GM20000 (cell line): ENCODE measurements at regions not wholly inside any gene's neighbourhood (a gene's known extent, or its start where the extent isn't known, plus 50 kb on each side); places are given as distances from the start of the nearest gene placed in this dataset.
"Not testable (repeated sequence)": the region's sequence is repeated elsewhere in the genome, so short reads cannot be mapped to it uniquely, and the experiment has no call there.

ENCODE experiments used
- DNase-seq: peaks from one replicate; pipeline ENCODE4 v3.0.0; 2012; ENCODE audit warnings: low spot score

GRCh38 chr2:87595017-87595416, 152.9 kb upstream of the PLGLB2 start:
- DNase-seq: not testable (repeated sequence)

GRCh38 chr2:87600961-87601360, 146.9 kb upstream of the PLGLB2 start:
- DNase-seq: not testable (repeated sequence)

GRCh38 chr2:87602118-87602517, 145.8 kb upstream of the PLGLB2 start:
- not testable (repeated sequence) for DNase-seq

- DNase-seq: not testable (repeated sequence)
These were observed 145.2 kb upstream of the PLGLB2 start for GRCh38 chr2:87602728-87603127.

- not testable (repeated sequence) for DNase-seq
These were observed 144.2 kb upstream of the PLGLB2 start for GRCh38 chr2:87603418-87604278.

- not testable (repeated sequence) for DNase-seq
These were observed 143.5 kb upstream of the PLGLB2 start for GRCh38 chr2:87604279-87604818.

- DNase-seq: not testable (repeated sequence)
These were observed 142.9 kb upstream of the PLGLB2 start for GRCh38 chr2:87604980-87605379.

GRCh38 chr2:87608377-87609166, 139.3 kb upstream of the PLGLB2 start:
- not testable (repeated sequence) for DNase-seq

GRCh38 chr2:87610974-87611373, 136.9 kb upstream of the PLGLB2 start:
- not testable (repeated sequence) for DNase-seq

GRCh38 chr2:87611416-87611815, 136.5 kb upstream of the PLGLB2 start:
- not testable (repeated sequence) for DNase-seq

GRCh38 chr2:87611956-87612355, 135.9 kb upstream of the PLGLB2 start:
- not testable (repeated sequence) for DNase-seq

- DNase-seq: not testable (repeated sequence)
These were observed 133.0 kb upstream of the PLGLB2 start for GRCh38 chr2:87614829-87615434.

- DNase-seq: not testable (repeated sequence)
These were observed 128.8 kb upstream of the PLGLB2 start for GRCh38 chr2:87619121-87619520.

GRCh38 chr2:87621139-87621538, 126.7 kb upstream of the PLGLB2 start:
- not testable (repeated sequence) for DNase-seq

GRCh38 chr2:87622720-87623119, 125.2 kb upstream of the PLGLB2 start:
- DNase-seq: not testable (repeated sequence)

- DNase-seq: not testable (repeated sequence)
These were observed 118.1 kb upstream of the PLGLB2 start for GRCh38 chr2:87629491-87630458.

- DNase-seq: not testable (repeated sequence)
These were observed 117.0 kb upstream of the PLGLB2 start for GRCh38 chr2:87630892-87631291.

- DNase-seq: not testable (repeated sequence)
These were observed 116.5 kb upstream of the PLGLB2 start for GRCh38 chr2:87631402-87631801.

- not testable (repeated sequence) for DNase-seq
These were observed 114.5 kb upstream of the PLGLB2 start for GRCh38 chr2:87633287-87633963.

GRCh38 chr2:87634106-87634505, 113.8 kb upstream of the PLGLB2 start:
- DNase-seq: not testable (repeated sequence)
